RWPE1 (cell line): ENCODE measurements at regions not wholly inside any gene's neighbourhood (a gene's known extent, or its start where the extent isn't known, plus 50 kb on each side); places are given as distances from the start of the nearest gene placed in this dataset.

ENCODE experiments used
- CTCF ChIA-PET: fragments of 350-600 bp; sonication (Branson Sonifier 250); formaldehyde crosslinking; extraction: SDS; loops from one replicate; lab custom pipeline; 2021; lab: Yijun Ruan, JAX
- POLR2A ChIA-PET: fragments of 400-600 bp; formaldehyde crosslinking; extraction: SDS; loops from one replicate; lab custom pipeline; 2020; ENCODE audit warnings: antibody characterized with exemption; ENCODE audit not compliant: low non-redundant PET; lab: Yijun Ruan, JAX
- DNase-seq: peaks from one replicate; pipeline ENCODE4 v3.0.0; 2012; ENCODE audit warnings: low spot score
- H3K27ac ChIP-seq: fragments of 450-650 bp; 2 replicates; pipeline ENCODE4 v1.5.1; 2017
- TF ChIP-seq, protein P1 (sequence below): fragments of 450-650 bp; conservative IDR thresholded peaks from 2 replicates; pipeline ENCODE4 v1.5.1; 2017; ENCODE audit warnings: low read depth, mild to moderate bottlenecking

DNA sequence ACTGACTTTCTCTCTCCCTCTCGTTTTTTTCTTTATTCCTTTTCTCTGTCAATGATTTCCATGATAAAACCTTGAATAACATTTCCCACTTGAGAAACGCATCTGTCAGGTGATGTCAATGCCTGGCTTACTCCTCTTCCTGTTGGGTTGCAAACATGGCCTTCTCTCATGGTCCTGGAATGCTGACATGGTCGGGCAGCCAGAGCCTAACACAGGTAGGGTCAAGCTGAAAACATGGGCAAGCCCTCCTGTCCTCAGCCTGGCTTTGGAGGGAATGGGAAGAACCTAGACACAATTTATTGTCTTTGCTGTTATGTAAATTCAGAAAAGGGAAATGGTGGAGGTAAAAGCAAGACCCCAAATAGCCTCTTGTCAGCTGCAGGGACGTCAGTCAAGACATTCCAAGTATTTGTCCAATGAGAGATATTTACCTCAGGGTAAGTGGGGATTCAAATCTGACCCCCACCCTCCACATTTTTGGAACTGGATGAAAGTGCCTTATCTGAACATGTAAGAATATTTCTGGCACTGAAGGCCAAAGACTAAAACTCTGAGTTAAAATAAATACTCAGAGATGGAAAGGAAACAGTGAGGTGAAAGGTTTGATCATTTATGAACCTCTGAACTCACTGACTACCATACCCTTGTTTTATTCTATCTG is 473.8 kb downstream of the SPRY1 start:
- POLR2A ChIA-PET, result no interaction called here

DNA sequence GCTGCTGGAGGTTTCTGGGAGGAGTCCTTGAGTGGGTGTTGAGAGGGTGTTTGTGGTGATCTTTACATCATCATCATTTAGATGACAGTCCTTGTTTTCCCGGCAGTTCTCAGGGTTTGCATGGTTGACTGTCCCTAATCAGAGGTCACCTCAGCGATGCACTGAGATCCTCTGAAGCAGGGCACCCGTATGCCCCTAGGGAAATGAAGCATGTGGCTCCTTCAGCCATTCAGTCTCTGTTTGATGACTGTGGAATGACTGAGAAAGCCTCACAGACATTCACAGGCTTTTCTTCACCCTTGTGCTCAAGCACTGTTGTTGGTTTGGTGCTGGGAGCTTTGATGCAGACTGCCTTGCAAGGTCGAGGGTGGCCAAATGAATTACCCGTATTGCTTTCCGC is 474.7 kb downstream of the SPRY1 start:
- CTCF ChIA-PET, result interaction anchor here (0.6 kb wide), 1 partner anchor 387 kb away, joined by 5 read pairs; no protein-coding TSS in a partner anchor
- POLR2A ChIA-PET, result no interaction called here
- H3K27ac ChIP-seq, result no peak overlapping the region
- TF ChIP-seq, protein P1, sequence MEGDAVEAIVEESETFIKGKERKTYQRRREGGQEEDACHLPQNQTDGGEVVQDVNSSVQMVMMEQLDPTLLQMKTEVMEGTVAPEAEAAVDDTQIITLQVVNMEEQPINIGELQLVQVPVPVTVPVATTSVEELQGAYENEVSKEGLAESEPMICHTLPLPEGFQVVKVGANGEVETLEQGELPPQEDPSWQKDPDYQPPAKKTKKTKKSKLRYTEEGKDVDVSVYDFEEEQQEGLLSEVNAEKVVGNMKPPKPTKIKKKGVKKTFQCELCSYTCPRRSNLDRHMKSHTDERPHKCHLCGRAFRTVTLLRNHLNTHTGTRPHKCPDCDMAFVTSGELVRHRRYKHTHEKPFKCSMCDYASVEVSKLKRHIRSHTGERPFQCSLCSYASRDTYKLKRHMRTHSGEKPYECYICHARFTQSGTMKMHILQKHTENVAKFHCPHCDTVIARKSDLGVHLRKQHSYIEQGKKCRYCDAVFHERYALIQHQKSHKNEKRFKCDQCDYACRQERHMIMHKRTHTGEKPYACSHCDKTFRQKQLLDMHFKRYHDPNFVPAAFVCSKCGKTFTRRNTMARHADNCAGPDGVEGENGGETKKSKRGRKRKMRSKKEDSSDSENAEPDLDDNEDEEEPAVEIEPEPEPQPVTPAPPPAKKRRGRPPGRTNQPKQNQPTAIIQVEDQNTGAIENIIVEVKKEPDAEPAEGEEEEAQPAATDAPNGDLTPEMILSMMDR, result no peak
- DNase-seq, result no peak

More for the DNA sequence above, 473.8 kb downstream of the SPRY1 start:
- no peak overlapping the region for H3K27ac ChIP-seq
- TF ChIP-seq, protein P1, result no peak
- no peak for DNase-seq
- CTCF ChIA-PET, result no interaction called here

DNA sequence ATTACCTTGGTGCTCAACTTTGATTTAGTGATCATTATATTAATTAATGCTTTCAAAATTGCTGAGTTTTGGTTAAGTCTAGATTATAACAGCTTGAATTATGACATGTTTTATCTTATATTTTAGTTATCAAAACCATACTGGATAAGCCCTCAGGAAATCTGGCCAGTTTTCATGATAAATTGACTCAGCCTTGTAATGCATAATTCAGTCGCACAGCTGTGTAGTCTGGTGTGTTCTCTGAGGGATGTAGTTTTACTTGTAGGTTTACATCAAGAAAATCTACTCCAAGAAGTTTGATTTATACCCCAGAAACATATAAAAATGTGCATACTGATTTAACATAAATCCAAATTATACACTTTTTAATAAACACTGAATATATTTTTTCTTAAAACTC is 477.5 kb downstream of the SPRY1 start:
- CTCF ChIA-PET, result no interaction called here

DNA sequence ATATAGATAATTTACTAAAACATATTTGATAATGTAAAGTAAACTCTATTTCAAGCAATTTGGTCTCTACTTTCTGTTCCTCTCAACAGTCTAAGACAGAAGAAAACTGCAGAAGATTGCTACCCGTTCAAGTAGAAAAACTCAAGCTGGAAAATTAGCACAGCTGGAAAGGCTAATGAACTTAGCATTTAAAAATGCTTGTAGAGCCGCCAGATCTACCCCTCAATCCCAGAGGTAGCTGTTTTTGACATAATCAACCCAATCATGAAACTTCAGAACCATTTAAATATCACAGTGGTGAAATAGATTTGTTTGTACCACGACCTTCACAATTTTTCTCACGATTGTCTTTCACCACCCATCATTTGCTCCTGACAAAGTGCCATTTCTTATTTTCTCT is 479.5 kb downstream of the SPRY1 start:
- H3K27ac ChIP-seq, result no peak overlapping the region
- CTCF ChIA-PET, result interaction anchor here (0.5 kb wide), 1 partner anchor 1644 kb away, joined by 5 read pairs; no protein-coding TSS in a partner anchor
- POLR2A ChIA-PET, result no interaction called here
- TF ChIP-seq, protein P1, result no peak
- no peak for DNase-seq

More for the DNA sequence above, 477.5 kb downstream of the SPRY1 start:
- POLR2A ChIA-PET, result no interaction called here
- TF ChIP-seq, protein P1, result no peak
- H3K27ac ChIP-seq, result no peak overlapping the region
- DNase-seq, result no peak

DNA sequence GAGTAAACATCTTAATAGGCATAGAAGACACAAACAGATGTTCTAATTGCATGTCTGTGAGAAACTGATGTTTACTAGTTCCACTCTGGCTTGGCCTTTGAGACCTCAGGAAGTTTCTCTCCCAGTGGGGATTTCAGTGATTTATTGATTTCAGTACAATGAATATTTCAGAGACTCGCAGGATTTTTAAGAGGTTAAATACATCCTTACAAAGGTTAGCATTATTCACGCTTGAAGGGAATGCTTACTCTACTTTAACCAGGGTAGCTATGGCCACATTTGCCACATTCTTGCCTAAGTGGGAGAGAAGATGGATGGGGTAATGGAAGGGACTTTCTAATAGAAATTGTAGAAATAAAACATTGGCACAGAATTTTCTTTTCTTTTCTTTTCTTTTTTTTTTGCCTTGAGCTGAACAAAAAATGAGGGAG is 480.1 kb downstream of the SPRY1 start:
- ChIA-PET POLR2A (no interaction called here), CTCF (no interaction called here)
- no peak for DNase-seq
- TF ChIP-seq, protein P1, result no peak
- no peak overlapping the region for H3K27ac ChIP-seq

DNA sequence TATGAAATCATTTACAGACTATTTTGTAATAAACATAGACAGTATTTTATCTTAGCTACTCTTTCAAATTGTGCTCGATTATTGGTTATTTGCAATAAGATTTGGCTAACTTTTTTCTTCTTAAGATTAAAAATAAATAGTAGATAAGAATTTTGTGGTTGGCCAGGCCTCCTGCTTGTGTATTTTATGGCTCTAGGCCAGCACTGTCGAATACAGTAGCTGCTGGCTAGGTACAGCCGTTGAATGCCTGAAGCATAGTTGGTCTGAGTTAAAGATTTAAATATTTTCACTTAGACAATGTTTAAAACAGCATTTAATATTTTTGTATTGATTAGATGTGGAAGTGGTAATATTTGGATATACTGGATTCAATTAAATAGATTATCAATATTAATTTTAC is 481.0 kb downstream of the SPRY1 start:
- POLR2A ChIA-PET, result no interaction called here
- TF ChIP-seq, protein P1, result no peak
- DNase-seq, result no peak
- CTCF ChIA-PET, result no interaction called here
- H3K27ac ChIP-seq, result no peak overlapping the region
